H9 (cell line): ENCODE measurements at regions not wholly inside any gene's neighbourhood (a gene's known extent, or its start where the extent isn't known, plus 50 kb on each side); places are given as distances from the start of the nearest gene placed in this dataset.

Source experiments
- DNase-seq: peaks from one replicate; pipeline ENCODE4 v3.0.0-alpha.2; 2017
- H2AFZ ChIP-seq: one replicate; pipeline ENCODE4 v1.6.1; 2013; ENCODE audit warnings: mild to moderate bottlenecking, low read length, control low read depth, moderate library complexity
- H2AK5ac ChIP-seq: 2 replicates; pipeline ENCODE4 v1.6.1; 2013; ENCODE audit warnings: low read length, control low read depth, mixed read lengths; ENCODE audit not compliant: insufficient read length
- H2BK120ac ChIP-seq: one replicate; pipeline ENCODE4 v1.6.1; 2013; ENCODE audit warnings: low read depth, mild to moderate bottlenecking, low read length, control low read depth, inconsistent platforms; ENCODE audit not compliant: poor library complexity, severe bottlenecking
- H2BK12ac ChIP-seq: 2 replicates; pipeline ENCODE4 v1.6.1; 2013; ENCODE audit warnings: low read length, control low read depth, mixed read lengths, low read depth; ENCODE audit not compliant: insufficient read length
- H2BK15ac ChIP-seq: 2 replicates; pipeline ENCODE4 v1.6.1; 2013; ENCODE audit warnings: low read depth, low read length, control low read depth
- H2BK20ac ChIP-seq: one replicate; pipeline ENCODE4 v1.6.1; 2013; ENCODE audit warnings: low read depth, mild to moderate bottlenecking, low read length, control low read depth, inconsistent platforms; ENCODE audit not compliant: poor library complexity, severe bottlenecking
- H2BK5ac ChIP-seq: 2 replicates; pipeline ENCODE4 v1.6.1; 2013; ENCODE audit warnings: low read length, control low read depth, mixed read lengths; ENCODE audit not compliant: insufficient read length
- H3K14ac ChIP-seq: 2 replicates; pipeline ENCODE4 v1.6.1; 2013; ENCODE audit warnings: low read length, control low read depth; ENCODE audit not compliant: insufficient read depth
- H3K18ac ChIP-seq: 2 replicates; pipeline ENCODE4 v1.6.1; 2013; ENCODE audit warnings: low read depth, mild to moderate bottlenecking, mixed read lengths, low read length, control low read depth; ENCODE audit not compliant: insufficient read length
- H3K23ac ChIP-seq: 2 replicates; pipeline ENCODE4 v1.6.1; 2013; ENCODE audit warnings: low read length, control low read depth, mixed read lengths, low read depth; ENCODE audit not compliant: insufficient read length
- H3K23me2 ChIP-seq: 2 replicates; pipeline ENCODE4 v1.6.1; 2013; ENCODE audit warnings: low read depth, mild to moderate bottlenecking, mixed read lengths, low read length, control low read depth; ENCODE audit not compliant: insufficient read length, poor library complexity, severe bottlenecking
- H3K27ac ChIP-seq: 2 replicates; pipeline ENCODE4 v1.5.1; 2013; ENCODE audit warnings: low read length, control low read depth, mixed read lengths, low read depth; ENCODE audit not compliant: insufficient read length
- H3K27me3 ChIP-seq: 2 replicates; pipeline ENCODE4 v1.6.1; 2013; ENCODE audit warnings: low read length, control low read depth, inconsistent platforms; ENCODE audit not compliant: insufficient read depth
- H3K4ac ChIP-seq: 2 replicates; pipeline ENCODE4 v1.6.1; 2013; ENCODE audit warnings: low read depth, mild to moderate bottlenecking, control low read depth, inconsistent platforms, low read length, moderate library complexity
- H3K4me1 ChIP-seq: 2 replicates; pipeline ENCODE4 v1.6.1; 2013; ENCODE audit warnings: low read length, control low read depth, inconsistent platforms; ENCODE audit not compliant: insufficient read depth
- H3K4me2 ChIP-seq: 2 replicates; pipeline ENCODE4 v1.6.1; 2013; ENCODE audit warnings: low read length, control low read depth, mixed read lengths; ENCODE audit not compliant: insufficient read length, insufficient read depth
- H3K56ac ChIP-seq: 2 replicates; pipeline ENCODE4 v1.6.1; 2013; ENCODE audit warnings: low read depth, mild to moderate bottlenecking, mixed read lengths, low read length, control low read depth; ENCODE audit not compliant: insufficient read length
- H3K79me1 ChIP-seq: 2 replicates; pipeline ENCODE4 v1.6.1; 2013; ENCODE audit warnings: low read depth, mild to moderate bottlenecking, moderate library complexity, low read length, control low read depth, inconsistent platforms; ENCODE audit not compliant: insufficient read depth, poor library complexity, severe bottlenecking
- H3K79me2 ChIP-seq: 2 replicates; pipeline ENCODE4 v1.6.1; 2013; ENCODE audit warnings: low read length, control low read depth, inconsistent platforms; ENCODE audit not compliant: insufficient read depth
- H3K9ac ChIP-seq: 2 replicates; pipeline ENCODE4 v1.6.1; 2013; ENCODE audit warnings: low read length, control low read depth, mixed read lengths; ENCODE audit not compliant: insufficient read length; ENCODE audit errors: extremely low read depth
- H3K9me3 ChIP-seq: one replicate; pipeline ENCODE4 v1.6.1; 2013; ENCODE audit warnings: low read depth, low read length, inconsistent platforms; ENCODE audit not compliant: control insufficient read depth
- H3T11ph ChIP-seq: one replicate; pipeline ENCODE4 v1.6.1; 2013; ENCODE audit warnings: mild to moderate bottlenecking, low read length, control low read depth, inconsistent platforms
- H4K20me1 ChIP-seq: one replicate; pipeline ENCODE4 v1.6.1; 2013; ENCODE audit not compliant: control insufficient read depth, insufficient read length, insufficient read depth
- H4K5ac ChIP-seq: 2 replicates; pipeline ENCODE4 v1.6.1; 2013; ENCODE audit warnings: low read depth, mild to moderate bottlenecking, mixed read lengths, low read length, control low read depth; ENCODE audit not compliant: insufficient read length
- H4K8ac ChIP-seq: replicated peaks from 2 replicates; pipeline ENCODE4 v1.6.1; 2013; ENCODE audit warnings: low read length, control low read depth, mixed read lengths, low read depth; ENCODE audit not compliant: insufficient read length
- H4K91ac ChIP-seq: 2 replicates; pipeline ENCODE4 v1.6.1; 2013; ENCODE audit warnings: low read depth, mild to moderate bottlenecking, moderate library complexity, mixed read lengths, low read length, control low read depth; ENCODE audit not compliant: insufficient read length
- H3K27ac Mint-ChIP-seq, 3 experiments: 2 replicates in 2 of 3; 3 replicates in 1 of 3; pipeline ENCODE4 v1.8.0; 2020 to 2021; ENCODE audit warnings: mixed read lengths in 3 of 3, mild to moderate bottlenecking in 1 of 3, moderate library complexity in 1 of 3
- H3K27me3 Mint-ChIP-seq: 2 replicates; pipeline ENCODE4 v1.8.0; 2021; ENCODE audit warnings: low read depth, mild to moderate bottlenecking, moderate library complexity, mixed read lengths
- H3K36me3 Mint-ChIP-seq, 3 experiments: 2 replicates in 2 of 3; 3 replicates in 1 of 3; pipeline ENCODE4 v1.8.0; 2020 to 2021; ENCODE audit warnings: low read depth in 3 of 3, mixed read lengths in 3 of 3; ENCODE audit not compliant: insufficient read depth in 1 of 3
- H3K4me1 Mint-ChIP-seq, 2 experiments: 2 replicates each; pipeline ENCODE4 v1.8.0; 2020; ENCODE audit warnings: mixed read lengths in 2 of 2
- H3K4me3 Mint-ChIP-seq, 2 experiments: 2 replicates in 1 of 2; 3 replicates in 1 of 2; pipeline ENCODE4 v1.8.0; 2020 to 2021; ENCODE audit warnings: mild to moderate bottlenecking in 2 of 2, mixed read lengths in 2 of 2, moderate library complexity in 1 of 2
- H3K9me3 Mint-ChIP-seq, 2 experiments: 2 replicates in 1 of 2; 3 replicates in 1 of 2; pipeline ENCODE4 v1.8.0; 2020; ENCODE audit warnings: mild to moderate bottlenecking in 2 of 2, mixed read lengths in 2 of 2, moderate library complexity in 1 of 2
- CTCF ChIP-seq: fragments of 200-600 bp; sonication (generic); conservative IDR thresholded peaks from 3 replicates; pipeline ENCODE4 v1.8.0; 2021; ENCODE audit warnings: antibody characterized with exemption, mild to moderate bottlenecking
- WGBS: extraction: QIAGEN DNeasy Blood & Tissue Kit; methylation state at CpG from one replicate; pipeline ENCODE4 v1.1.7; 2013; ENCODE audit warnings: missing lambda C conversion rate, low lambda C conversion rate, mixed read lengths; ENCODE audit not compliant: insufficient read length; ENCODE audit errors: extremely low coverage; 5-methylcytosine and 5-hydroxymethylcytosine counted together

- Histone ChIP-seq H3K23me2 (no peaks in the 10 kb centered on the region), H3K23ac (no peak overlapping the region), H3K4ac (no peak overlapping the region), H3K9me3 (peaks cover 12% of the 10 kb centered on the region), H4K91ac (no peak overlapping the region), H3K27me3 (no peaks in the 10 kb centered on the region), H4K8ac (no peak overlapping the region), H3K56ac (no peak overlapping the region), H3K9ac (no peak overlapping the region), H3K79me2 (no peaks in the 10 kb centered on the region), H3K27ac (no peak overlapping the region), H3K18ac (no peak overlapping the region), H2BK15ac (no peak overlapping the region), H2BK12ac (no peak overlapping the region), H3K14ac (no peak overlapping the region), H3K79me1 (no peaks in the 10 kb centered on the region), H4K20me1 (no peaks in the 10 kb centered on the region), H4K5ac (no peak overlapping the region), H2BK5ac (no peak overlapping the region), H3K4me1 (no peaks in the 10 kb centered on the region), H2BK20ac (no peak overlapping the region), H3K4me2 (no peak overlapping the region), H2BK120ac (no peak overlapping the region), H2AFZ (no peak overlapping the region), H2AK5ac (no peak overlapping the region), H3T11ph (no peak overlapping the region)
- DNase-seq, result no peak
- no peak overlapping the region for H3K4me3 Mint-ChIP-seq
- no peak for TF ChIP-seq CTCF
- peaks cover 0 to 6% of the 10 kb centered on the region in 2 experiments; a peak in 2 of 4 replicates for H3K4me1 Mint-ChIP-seq
- no peak overlapping the region for H3K27ac Mint-ChIP-seq
- peaks cover 6 to 10% (median 10%) of the 10 kb centered on the region in 3 experiments for H3K36me3 Mint-ChIP-seq
- H3K27me3 Mint-ChIP-seq, result peaks cover 11% of the 10 kb centered on the region
- H3K9me3 Mint-ChIP-seq, result peaks cover 10% of the 10 kb centered on the region in 2 experiments
- no CpG with 5 or more reads among the region's 2 CpGs for WGBS
Measured at GRCh38 chr7:115516341-115516740, 514.2 kb downstream of the TFEC start.
